GM10248 (cell line): ENCODE measurements at regions not wholly inside any gene's neighbourhood (a gene's known extent, or its start where the extent isn't known, plus 50 kb on each side); places are given as distances from the start of the nearest gene placed in this dataset.

ENCODE experiments used
- CTCF ChIA-PET: fragments of 300-600 bp; sonication (Branson Sonifier 250); formaldehyde crosslinking; extraction: SDS; loops from one replicate; lab custom pipeline; 2021; ENCODE audit warnings: antibody characterized with exemption; lab: Yijun Ruan, JAX
- POLR2A ChIA-PET: fragments of 350-650 bp; sonication (Branson Sonifier 250); formaldehyde crosslinking; extraction: SDS; loops from one replicate; lab custom pipeline; 2020; ENCODE audit warnings: antibody characterized with exemption; lab: Yijun Ruan, JAX
- DNase-seq: peaks from one replicate; pipeline ENCODE4 v3.0.0; 2012; ENCODE audit errors: extremely low spot score
- CTCF ChIP-seq: IDR thresholded peaks from 2 replicates; pipeline ENCODE4 v1.5.1; 2012; ENCODE audit warnings: mild to moderate bottlenecking, low read depth; ENCODE audit errors: extremely low read depth, missing control alignments, control extremely low read depth

- CTCF ChIA-PET: interaction anchor here (0.9 kb wide), 1 partner anchor 14 kb away, joined by 4 read pairs; no protein-coding TSS in a partner anchor
- no peak for DNase-seq
- TF ChIP-seq CTCF: no peak
- POLR2A ChIA-PET: no interaction called here
Measured at GRCh38 chr2:150076281-150076680, 411.2 kb downstream of the RND3 start.

- no peak for DNase-seq
- TF ChIP-seq CTCF: no peak
- CTCF ChIA-PET: interaction anchor here (0.9 kb wide), 1 partner anchor 15 kb away, joined by 4 read pairs; no protein-coding TSS in a partner anchor
- POLR2A ChIA-PET: no interaction called here
Measured at GRCh38 chr2:150075831-150076230, 411.6 kb downstream of the RND3 start.

- POLR2A ChIA-PET: no interaction called here
- no peak for DNase-seq
- TF ChIP-seq CTCF: no peak
- CTCF ChIA-PET: no interaction called here
Measured at GRCh38 chr2:150066490-150066889, 421.0 kb downstream of the RND3 start.

- CTCF ChIA-PET: no interaction called here
- DNase-seq: no peak
- no peak for TF ChIP-seq CTCF
- POLR2A ChIA-PET: no interaction called here
Measured at GRCh38 chr2:150063931-150064548, 423.4 kb downstream of the RND3 start.

GRCh38 chr2:150063432-150063889, 424.0 kb downstream of the RND3 start:
- POLR2A ChIA-PET: no interaction called here
- DNase-seq: no peak
- TF ChIP-seq CTCF: no peak
- CTCF ChIA-PET: no interaction called here

- no peak for TF ChIP-seq CTCF
Measured at GRCh38 chr2:150062416-150062815, 425.1 kb downstream of the RND3 start.

More at GRCh38 chr2:150062416-150062815, 425.1 kb downstream of the RND3 start:
- ChIA-PET POLR2A (no interaction called here), CTCF (no interaction called here)
- DNase-seq: no peak
